Central memory CD4-positive, alpha-beta T cell (primary cell): ENCODE measurements at regions not wholly inside any gene's neighbourhood (a gene's known extent, or its start where the extent isn't known, plus 50 kb on each side); places are given as distances from the start of the nearest gene placed in this dataset.

ENCODE experiments used
- DNase-seq: peaks from one replicate; pipeline ENCODE4 v3.0.0; 2022

- no peak for DNase-seq
Observed at GRCh38 chr1:184141361-184141880, 89.9 kb downstream of the TSEN15 start.

DNA sequence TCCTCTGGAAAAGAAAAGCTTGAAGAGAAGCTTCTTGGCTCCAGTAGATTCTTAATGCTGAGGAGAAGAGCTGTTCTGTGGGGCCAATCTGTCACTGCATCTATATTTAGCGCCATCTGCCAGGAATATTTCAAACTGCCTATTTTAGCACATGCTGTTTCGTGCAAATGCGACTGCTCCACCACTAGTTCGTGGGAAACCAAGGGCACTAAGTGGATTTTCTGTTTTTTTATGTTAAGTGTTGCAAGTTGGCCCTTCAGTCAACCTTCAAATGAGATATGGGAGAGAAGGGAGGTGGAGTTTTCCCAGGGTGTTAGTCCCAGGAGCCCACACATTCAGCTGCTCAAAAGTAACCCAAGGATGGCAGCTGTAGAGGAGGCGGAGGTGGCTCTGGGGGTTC lies 91.9 kb downstream of the TSEN15 start:
- DNase-seq: no peak

DNA sequence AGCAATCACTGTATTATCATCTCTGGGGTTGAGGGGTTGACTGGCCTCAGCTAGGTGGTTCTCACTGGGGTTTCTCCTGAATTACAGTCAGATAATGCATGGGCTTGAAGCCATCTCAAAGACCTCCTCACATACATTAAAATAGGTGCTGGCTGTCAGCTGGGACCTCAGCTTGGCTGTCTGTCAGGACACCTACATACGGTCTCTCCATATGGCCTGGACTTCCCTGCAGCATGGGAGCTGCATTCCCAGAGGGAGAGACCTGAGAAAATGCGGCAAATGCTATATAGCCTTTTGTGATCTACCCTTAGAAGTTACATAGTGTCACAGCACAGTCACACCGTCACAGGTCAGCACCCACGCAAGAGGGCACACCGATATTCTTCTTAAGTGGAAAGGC lies 93.6 kb downstream of the TSEN15 start:
- no peak for DNase-seq

DNA sequence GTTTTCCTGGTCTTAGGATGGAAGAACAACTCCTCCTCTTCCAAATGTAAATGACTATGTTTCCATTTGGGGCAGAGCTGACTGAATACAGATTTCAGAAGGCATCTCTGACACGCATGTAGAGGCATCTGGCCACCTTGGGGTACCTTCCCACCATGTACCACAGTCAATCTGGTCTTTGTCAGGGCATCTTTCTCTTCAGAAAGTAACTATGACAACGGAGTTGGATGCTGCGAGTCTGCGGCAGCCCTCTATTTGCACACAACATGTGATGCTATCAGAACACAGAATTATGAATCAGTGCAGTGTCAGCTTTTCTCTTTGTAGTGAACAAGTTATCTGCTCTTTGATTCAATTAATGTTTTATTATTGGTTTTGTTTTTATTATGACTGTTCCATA lies 94.7 kb downstream of the TSEN15 start:
- no peak for DNase-seq

DNA sequence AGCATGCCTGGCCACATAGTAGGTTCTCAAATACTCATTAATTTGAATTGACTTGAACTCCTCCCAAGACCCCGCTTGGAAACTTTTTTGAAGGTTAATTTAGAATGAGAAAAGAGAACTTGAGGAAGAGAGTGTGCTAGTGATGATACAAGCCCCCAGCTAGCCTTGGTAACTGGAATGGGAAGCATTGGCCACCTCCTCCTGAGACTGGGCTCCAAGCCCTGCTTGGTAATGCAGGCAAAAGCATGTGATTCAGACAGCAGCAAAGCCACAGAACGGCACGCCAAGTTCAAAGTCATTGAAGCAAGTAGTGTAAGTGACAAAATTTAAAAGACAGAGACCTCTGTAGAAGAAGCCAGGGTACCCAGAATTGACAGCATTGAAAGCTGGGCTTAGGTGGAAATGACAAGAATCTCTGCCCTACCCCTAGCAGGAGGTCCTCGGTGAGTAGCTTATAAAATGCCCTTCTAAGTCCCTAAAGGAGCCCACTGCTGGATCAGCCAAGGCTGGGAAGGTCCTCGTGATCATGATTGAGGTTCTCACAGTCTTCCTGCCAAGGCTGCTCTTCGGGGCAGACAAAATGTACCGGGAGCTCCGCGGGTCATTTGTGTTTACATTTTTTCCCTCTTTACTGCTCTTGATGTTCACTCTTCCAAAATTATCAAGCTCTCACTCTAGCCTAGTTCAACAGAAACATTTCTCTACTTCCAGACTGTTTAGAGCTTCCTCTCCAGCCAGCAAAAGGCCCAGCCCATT lies 99.4 kb downstream of the TSEN15 start:
- DNase-seq: no peak

GRCh38 chr1:184152434-184152898 lies 100.9 kb downstream of the TSEN15 start:
- no peak for DNase-seq

GRCh38 chr1:184152974-184153373 lies 101.4 kb downstream of the TSEN15 start:
- no peak for DNase-seq

- DNase-seq: no peak
Observed at GRCh38 chr1:184153731-184154130, 102.2 kb downstream of the TSEN15 start.

DNA sequence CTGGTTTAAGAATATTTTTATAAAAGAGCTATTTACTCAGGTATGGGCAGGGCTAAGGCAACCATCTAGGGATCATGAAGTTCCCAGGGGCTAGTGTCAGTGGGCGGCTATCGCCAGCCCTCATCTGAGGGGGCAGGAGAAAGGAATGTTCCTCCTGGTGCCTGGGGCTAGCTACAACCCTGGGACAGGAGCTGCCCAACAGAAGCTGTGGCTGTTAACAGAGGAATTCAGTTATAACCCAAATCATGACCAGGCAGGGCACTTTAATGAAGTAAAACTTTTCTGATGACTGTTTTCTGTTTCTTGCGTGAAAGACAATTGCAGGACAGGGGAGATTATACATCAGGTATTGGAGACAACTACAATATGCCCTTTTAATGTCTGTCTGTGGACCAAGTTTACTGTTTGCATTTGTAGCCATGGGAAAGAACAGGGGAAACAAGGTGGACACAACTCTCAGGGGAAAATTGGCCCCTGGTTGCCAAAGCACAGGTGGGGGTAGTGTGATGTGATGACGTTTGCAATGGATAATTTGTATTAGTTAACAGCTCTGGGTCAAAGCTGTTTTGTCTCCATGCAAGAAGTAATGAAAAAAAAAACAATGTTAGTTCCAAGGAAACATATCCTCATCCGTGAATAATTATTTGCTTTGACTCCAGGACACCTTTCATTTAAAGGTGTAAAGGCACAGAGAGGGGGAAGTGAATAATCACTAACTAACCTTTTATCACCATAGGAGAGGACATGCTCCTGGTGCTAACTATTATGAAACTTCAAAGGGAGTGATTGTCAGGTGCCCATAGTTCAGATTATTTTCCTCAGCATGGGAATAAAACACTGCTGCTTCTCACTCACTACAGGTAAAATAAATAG lies 105.2 kb downstream of the TSEN15 start:
- no peak for DNase-seq

GRCh38 chr1:184157394-184157742 lies 105.8 kb downstream of the TSEN15 start:
- no peak for DNase-seq

- DNase-seq: no peak
Observed at GRCh38 chr1:184158896-184159681, 107.6 kb downstream of the TSEN15 start.

DNA sequence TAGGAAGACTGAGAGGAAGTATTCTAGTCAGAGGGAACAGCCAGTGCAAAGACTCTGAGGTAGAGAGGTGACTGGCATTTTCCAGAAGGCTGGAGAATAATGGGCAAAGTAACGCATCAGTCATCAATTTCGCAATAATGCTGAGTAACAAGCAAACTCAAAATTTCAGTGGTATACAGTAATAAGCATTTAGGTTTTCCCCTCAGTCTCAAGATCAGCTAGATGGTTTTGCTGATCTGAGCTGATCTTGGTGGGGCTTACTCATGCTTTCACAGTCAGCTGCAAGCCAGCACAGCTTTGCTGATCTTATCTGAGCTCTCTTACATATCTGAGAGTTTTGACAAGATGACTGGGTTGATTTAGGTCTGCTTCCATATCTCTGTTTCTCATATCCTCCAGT lies 108.7 kb downstream of the TSEN15 start:
- no peak for DNase-seq

- no peak for DNase-seq
Observed at GRCh38 chr1:184161071-184161698, 109.7 kb downstream of the TSEN15 start.

- DNase-seq: no peak
Observed at GRCh38 chr1:184162281-184162680, 110.8 kb downstream of the TSEN15 start.

DNA sequence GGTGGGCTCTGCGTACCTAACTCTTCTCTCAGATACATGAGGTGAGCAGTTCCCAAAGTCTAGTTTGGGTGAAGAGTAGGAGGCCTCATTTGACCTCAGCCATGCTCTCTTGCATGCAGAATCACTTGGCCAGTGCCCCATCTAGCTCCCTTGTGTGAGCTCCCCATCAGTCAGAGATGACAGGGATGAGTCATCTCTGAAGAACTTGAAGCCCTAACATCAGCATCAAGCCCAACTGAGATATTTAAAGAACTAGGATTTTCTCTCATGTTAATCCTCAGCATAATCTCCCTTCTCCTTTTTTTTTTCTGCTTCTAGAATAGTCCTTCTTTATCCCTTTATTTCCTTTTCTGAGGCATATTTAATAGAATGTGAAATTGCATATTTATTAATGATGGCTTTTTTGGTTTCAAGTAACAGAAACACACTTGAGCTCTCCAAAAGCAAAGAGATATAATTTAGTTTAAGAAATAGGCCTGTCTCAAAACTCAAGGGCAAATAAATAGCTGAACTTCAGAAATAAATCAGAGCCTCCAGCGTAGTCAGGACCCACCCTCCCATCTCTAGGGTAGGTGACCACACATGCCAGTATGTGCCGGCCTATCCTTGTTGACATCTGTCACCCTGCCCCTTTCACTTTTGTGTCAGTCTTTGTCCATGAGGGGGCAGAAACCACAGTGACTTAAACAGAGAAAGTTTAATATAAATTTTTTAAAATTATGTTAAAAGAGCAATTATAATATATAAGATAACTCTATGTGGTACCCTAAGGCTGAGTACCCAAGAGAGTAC lies 112.3 kb downstream of the TSEN15 start:
- no peak for DNase-seq

DNA sequence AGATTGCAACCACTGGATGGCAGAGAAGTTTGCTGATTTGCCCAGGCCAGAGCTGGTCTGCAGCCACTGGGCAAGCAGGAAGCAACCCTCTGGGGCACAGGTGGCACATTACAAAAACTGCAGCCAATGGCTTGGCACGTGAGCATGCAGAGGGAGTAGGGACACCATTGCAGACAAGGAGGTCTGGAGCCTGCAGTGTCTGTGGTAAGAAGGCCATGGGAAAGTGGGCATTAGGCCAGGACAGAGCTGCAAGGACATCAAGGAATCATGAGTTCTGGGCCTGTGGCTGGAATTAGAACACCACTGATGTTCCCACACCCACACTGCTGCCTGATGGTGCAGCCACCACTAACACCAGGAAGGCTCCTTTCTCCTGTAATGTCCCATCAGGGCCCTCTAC lies 113.0 kb downstream of the TSEN15 start:
- DNase-seq: no peak

GRCh38 chr1:184166485-184166884 lies 115.0 kb downstream of the TSEN15 start:
- no peak for DNase-seq

DNA sequence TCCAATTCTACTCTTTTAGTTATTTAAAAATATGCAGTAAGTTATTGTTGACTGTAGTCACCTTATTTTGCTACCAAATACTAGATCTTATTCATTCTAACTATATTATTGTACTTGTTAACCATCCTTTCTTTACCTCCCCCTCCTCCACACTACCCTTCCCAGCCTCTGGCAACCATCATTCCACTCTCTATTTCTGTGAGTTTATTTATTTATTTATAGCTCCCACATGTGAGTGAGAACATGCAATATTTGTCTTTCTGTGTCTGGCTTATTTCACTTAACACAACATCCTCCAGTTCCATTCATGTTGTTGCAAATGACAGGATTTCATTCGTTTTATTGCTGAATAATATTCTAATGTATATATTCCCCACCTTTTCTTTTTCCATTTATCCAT lies 115.8 kb downstream of the TSEN15 start:
- no peak for DNase-seq

- no peak for DNase-seq
Observed at GRCh38 chr1:184170719-184171118, 119.2 kb downstream of the TSEN15 start.

DNA sequence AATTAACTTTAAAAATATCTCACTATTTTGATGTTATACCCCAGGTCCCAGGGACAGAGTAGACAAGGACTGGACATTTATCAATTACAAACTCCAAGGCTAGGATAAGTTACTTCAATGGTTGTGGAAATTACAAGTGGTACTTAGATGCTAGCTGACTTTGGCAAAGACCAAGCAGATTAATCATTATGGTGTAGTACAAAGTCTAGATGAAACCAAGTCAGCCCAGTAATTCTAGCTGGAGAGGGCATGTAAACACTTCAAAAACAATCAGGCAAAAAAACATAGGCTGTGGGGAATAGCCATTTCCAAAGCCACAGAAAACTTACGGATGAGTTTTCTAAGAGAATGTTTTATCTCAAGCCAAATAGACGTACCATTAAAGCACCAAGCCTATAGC lies 124.5 kb downstream of the TSEN15 start:
- no peak for DNase-seq

- DNase-seq: no peak
Observed at GRCh38 chr1:184181044-184181443, 129.5 kb downstream of the TSEN15 start.

DNA sequence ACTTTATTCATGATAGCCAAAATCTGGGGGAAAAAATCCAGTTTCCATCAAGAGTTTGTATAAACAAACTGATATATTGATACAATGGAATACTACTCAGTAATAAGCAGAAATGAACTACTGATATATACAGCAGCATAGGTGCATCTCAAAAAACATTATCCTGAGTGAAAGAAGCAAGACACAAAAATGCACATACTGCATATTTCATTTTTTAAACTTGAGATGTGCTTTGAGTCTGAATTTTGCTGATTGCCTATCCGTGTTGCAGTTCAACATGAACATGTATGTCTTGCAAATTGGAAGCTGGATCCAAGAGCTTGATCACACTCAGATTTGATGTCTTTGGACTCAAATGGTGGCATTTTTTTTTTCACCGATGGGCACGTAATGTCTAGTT lies 132.4 kb downstream of the TSEN15 start:
- no peak for DNase-seq
